OCI-LY1 (cell line): ENCODE measurements at regions not wholly inside any gene's neighbourhood (a gene's known extent, or its start where the extent isn't known, plus 50 kb on each side); places are given as distances from the start of the nearest gene placed in this dataset.

Source experiments
- H2AFZ ChIP-seq: fragments of 200-600 bp; sonication (generic), shearing (Covaris generic); 2 replicates; pipeline ENCODE4 v1.6.0; 2014; ENCODE audit warnings: antibody characterized with exemption, mild to moderate bottlenecking, low read length
- H3F3A ChIP-seq: fragments of 200-600 bp; sonication (generic), shearing (Covaris generic); 2 replicates; pipeline ENCODE4 v1.6.0; 2014; ENCODE audit warnings: mild to moderate bottlenecking, antibody characterized with exemption, low read length, moderate library complexity; ENCODE audit not compliant: insufficient read depth
- H3K27ac ChIP-seq: fragments of 200-600 bp; sonication (generic); 2 replicates; pipeline ENCODE4 v1.5.1; 2014; ENCODE audit warnings: low read length, mixed run types, mild to moderate bottlenecking, low read depth; ENCODE audit not compliant: poor library complexity, severe bottlenecking
- H3K27me3 ChIP-seq: fragments of 200-600 bp; sonication (generic); 2 replicates; pipeline ENCODE4 v1.6.0; 2014; ENCODE audit warnings: antibody characterized with exemption, mild to moderate bottlenecking, low read length, moderate library complexity; ENCODE audit not compliant: insufficient read depth
- H3K36me3 ChIP-seq: fragments of 200-600 bp; sonication (generic); 2 replicates; pipeline ENCODE4 v1.6.1; 2014; ENCODE audit warnings: mild to moderate bottlenecking, antibody characterized with exemption, low read length, moderate library complexity, mixed read lengths; ENCODE audit not compliant: insufficient read depth
- H3K4me1 ChIP-seq: fragments of 200-600 bp; sonication (generic); 2 replicates; pipeline ENCODE4 v1.5.1; 2014; ENCODE audit warnings: mild to moderate bottlenecking, low read length, moderate library complexity; ENCODE audit not compliant: insufficient read depth, severe bottlenecking
- H3K4me2 ChIP-seq: fragments of 200-600 bp; sonication (generic), shearing (Covaris generic); 2 replicates; pipeline ENCODE4 v1.6.1; 2014; ENCODE audit warnings: low read length
- H3K4me3 ChIP-seq: fragments of 200-600 bp; sonication (generic); 2 replicates; pipeline ENCODE4 v1.5.1; 2014; ENCODE audit warnings: low read length, low read depth, mild to moderate bottlenecking, mixed read lengths; ENCODE audit not compliant: poor library complexity, severe bottlenecking
- H3K79me2 ChIP-seq: fragments of 200-600 bp; shearing (Covaris generic); 2 replicates; pipeline ENCODE4 v1.6.1; 2016; ENCODE audit warnings: mixed run types, low read length, mixed read lengths; ENCODE audit not compliant: insufficient read depth
- H3K9ac ChIP-seq: fragments of 200-600 bp; sonication (generic), shearing (Covaris generic); 2 replicates; pipeline ENCODE4 v1.6.1; 2014; ENCODE audit warnings: mild to moderate bottlenecking, low read length, mixed read lengths
- H3K9me2 ChIP-seq: fragments of 200-600 bp; sonication (generic), shearing (Covaris generic); 2 replicates; pipeline ENCODE4 v1.6.1; 2014; ENCODE audit warnings: low read depth, mild to moderate bottlenecking, low read length, mixed read lengths
- H3K9me3 ChIP-seq: fragments of 200-600 bp; shearing (Covaris generic); 2 replicates; pipeline ENCODE4 v1.6.1; 2014; ENCODE audit warnings: low read length, mixed read lengths
- H4K20me1 ChIP-seq: fragments of 200-600 bp; sonication (generic), shearing (Covaris generic); 2 replicates; pipeline ENCODE4 v1.6.0; 2016; ENCODE audit warnings: mild to moderate bottlenecking, low read length; ENCODE audit not compliant: insufficient read depth
- CTCF ChIP-seq: fragments of 200-600 bp; sonication (generic), shearing (Covaris generic); IDR thresholded peaks from 2 replicates; pipeline ENCODE4 v1.5.1; 2017; ENCODE audit warnings: mild to moderate bottlenecking, antibody characterized with exemption, low read length, moderate library complexity, mixed read lengths
- EZH2 ChIP-seq: fragments of 200-600 bp; sonication (generic), shearing (Covaris generic); IDR thresholded peaks from 2 replicates; pipeline ENCODE4 v1.8.0; 2017; ENCODE audit warnings: borderline replicate concordance, mixed run types, mild to moderate bottlenecking, antibody characterized with exemption, low read length, moderate library complexity, mixed read lengths

DNA sequence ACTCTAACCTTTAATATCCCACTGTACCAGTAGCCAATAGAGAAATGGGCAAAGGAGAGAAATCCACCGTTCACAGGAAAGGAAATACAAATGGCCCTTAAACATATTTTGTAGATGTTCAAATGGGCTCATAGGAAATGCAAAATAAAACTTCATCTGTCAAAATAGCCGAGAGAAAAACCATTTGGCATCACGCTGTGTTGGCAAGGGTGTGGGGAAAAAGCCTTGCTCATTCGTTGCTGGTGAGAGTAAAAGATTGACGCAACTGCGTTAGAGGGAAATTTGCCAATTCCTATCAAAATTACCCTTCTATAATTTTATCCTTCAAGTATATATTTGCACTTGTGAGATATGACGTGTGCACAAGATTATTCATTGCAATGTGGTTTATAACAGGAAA, 131.9 kb downstream of the EIF4E start:
- no peaks in the 10 kb centered on the region for H3K79me2 ChIP-seq
- no peaks in the 10 kb centered on the region for H3K9me3 ChIP-seq
- no peaks in the 10 kb centered on the region for H3F3A ChIP-seq
- no peaks in the 10 kb centered on the region for H3K36me3 ChIP-seq
- no peak overlapping the region for H3K4me2 ChIP-seq
- no peaks in the 10 kb centered on the region for H4K20me1 ChIP-seq
- H3K9me2 ChIP-seq, result 0 out of 2 replicates have a peak, but pooled peaks cover 2% of the 10 kb centered on the region
- no peak overlapping the region for H3K9ac ChIP-seq
- no peak overlapping the region for H3K4me3 ChIP-seq
- TF ChIP-seq EZH2 (no peak), CTCF (no peak)
- no peaks in the 10 kb centered on the region for H3K4me1 ChIP-seq
- no peak overlapping the region for H3K27ac ChIP-seq
- 0 out of 2 replicates have a peak, but pooled peaks cover 3% of the 10 kb centered on the region for H3K27me3 ChIP-seq
- H2AFZ ChIP-seq, result no peak overlapping the region

DNA sequence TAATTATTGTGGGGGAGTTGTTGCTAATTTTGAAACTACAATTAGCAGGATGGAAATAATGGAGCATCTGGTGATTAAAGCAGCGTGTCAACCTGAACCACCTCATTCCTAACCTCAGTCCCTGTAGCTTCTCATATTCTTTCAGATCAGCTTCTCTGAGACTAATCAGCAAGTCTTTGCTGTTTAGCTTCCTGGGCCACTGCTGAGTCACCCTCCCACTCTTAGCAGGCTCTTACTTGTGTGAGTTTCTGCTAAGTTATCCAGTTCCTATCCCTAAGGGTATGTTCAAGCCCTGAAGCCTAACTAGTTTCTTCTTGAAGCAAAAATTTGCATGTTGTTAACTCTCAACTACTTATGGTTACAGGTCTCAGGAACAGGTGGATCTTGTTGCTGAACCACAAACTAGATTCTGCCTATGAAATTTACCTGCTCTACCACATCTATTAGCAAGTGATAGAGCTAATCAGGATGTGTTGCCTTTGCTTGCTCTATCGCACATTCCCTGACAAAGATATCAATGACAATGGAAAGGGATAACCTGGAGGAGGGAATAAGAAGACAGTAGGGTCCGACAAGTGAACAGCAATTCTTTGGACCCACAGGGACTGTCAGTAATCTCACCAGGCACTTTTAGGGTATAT, 134.2 kb downstream of the EIF4E start:
- TF ChIP-seq EZH2 (no peak), CTCF (no peak)
- no peaks in the 10 kb centered on the region for H3K4me1 ChIP-seq
- no peaks in the 10 kb centered on the region for H3K36me3 ChIP-seq
- no peak overlapping the region for H3K4me3 ChIP-seq
- H3K9me2 ChIP-seq, result 0 out of 2 replicates have a peak, but pooled peaks cover 2% of the 10 kb centered on the region
- H4K20me1 ChIP-seq, result no peaks in the 10 kb centered on the region
- H3K9me3 ChIP-seq, result no peaks in the 10 kb centered on the region
- H2AFZ ChIP-seq, result no peak overlapping the region
- no peak overlapping the region for H3K4me2 ChIP-seq
- H3K9ac ChIP-seq, result no peak overlapping the region
- H3K27me3 ChIP-seq, result no peaks in the 10 kb centered on the region
- H3F3A ChIP-seq, result no peaks in the 10 kb centered on the region
- no peaks in the 10 kb centered on the region for H3K79me2 ChIP-seq
- H3K27ac ChIP-seq, result no peak overlapping the region

DNA sequence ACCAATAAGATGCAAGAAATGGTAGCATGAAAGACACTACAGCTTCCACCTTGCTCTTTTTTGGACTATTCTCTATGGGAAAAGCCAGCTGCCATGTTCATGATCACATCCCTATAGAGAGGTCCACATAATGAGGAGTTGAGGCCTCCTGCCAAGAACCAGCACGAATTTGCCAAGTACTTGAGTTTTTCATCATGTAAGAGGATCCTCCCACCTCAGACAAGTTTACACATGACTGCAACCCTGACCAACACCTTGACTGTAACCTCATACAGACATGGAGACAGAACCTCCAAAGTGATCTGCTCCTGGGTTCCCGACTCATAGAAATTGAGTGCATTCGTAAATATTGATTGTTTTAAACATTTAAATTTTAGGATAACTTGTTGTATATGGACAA, 135.2 kb upstream of the TSPAN5 start:
- no peak overlapping the region for H2AFZ ChIP-seq
- no peak overlapping the region for H3K9ac ChIP-seq
- 0 out of 2 replicates have a peak, but pooled peaks cover 2% of the 10 kb centered on the region for H3K9me2 ChIP-seq
- H3K27me3 ChIP-seq, result no peaks in the 10 kb centered on the region
- H3K4me3 ChIP-seq, result no peak overlapping the region
- TF ChIP-seq CTCF (no peak), EZH2 (no peak)
- no peaks in the 10 kb centered on the region for H3F3A ChIP-seq
- H3K79me2 ChIP-seq, result no peaks in the 10 kb centered on the region
- H3K4me2 ChIP-seq, result no peak overlapping the region
- no peaks in the 10 kb centered on the region for H3K36me3 ChIP-seq
- H3K9me3 ChIP-seq, result no peaks in the 10 kb centered on the region
- no peaks in the 10 kb centered on the region for H4K20me1 ChIP-seq
- no peaks in the 10 kb centered on the region for H3K4me1 ChIP-seq
- H3K27ac ChIP-seq, result no peak overlapping the region
